ENCODE measurements at regions not wholly inside any gene's neighbourhood (a gene's known extent, or its start where the extent isn't known, plus 50 kb on each side); places are given as distances from the start of the nearest gene placed in this dataset.

DNA sequence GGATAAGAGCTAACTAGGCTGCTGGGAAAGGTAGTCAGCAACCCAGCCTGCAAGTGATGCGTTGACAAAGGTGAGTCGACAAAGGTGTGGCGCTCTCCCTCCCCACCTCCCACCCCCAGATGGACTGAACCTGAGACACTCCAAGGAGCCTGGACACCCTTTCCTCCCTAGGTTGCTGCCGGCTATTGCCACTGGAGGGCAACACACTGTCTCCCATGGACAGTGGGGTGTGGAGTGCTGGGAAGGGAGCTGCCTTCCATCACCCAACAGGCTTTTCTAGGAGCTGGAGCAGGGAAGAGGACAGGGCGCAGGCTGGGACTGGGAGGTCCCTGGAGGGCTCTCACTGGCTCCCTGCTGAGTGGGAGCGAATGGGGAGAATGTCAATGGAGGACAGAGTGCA is 75.4 kb upstream of the ARAP3 start:
- TF ChIP-seq, protein P1, sequence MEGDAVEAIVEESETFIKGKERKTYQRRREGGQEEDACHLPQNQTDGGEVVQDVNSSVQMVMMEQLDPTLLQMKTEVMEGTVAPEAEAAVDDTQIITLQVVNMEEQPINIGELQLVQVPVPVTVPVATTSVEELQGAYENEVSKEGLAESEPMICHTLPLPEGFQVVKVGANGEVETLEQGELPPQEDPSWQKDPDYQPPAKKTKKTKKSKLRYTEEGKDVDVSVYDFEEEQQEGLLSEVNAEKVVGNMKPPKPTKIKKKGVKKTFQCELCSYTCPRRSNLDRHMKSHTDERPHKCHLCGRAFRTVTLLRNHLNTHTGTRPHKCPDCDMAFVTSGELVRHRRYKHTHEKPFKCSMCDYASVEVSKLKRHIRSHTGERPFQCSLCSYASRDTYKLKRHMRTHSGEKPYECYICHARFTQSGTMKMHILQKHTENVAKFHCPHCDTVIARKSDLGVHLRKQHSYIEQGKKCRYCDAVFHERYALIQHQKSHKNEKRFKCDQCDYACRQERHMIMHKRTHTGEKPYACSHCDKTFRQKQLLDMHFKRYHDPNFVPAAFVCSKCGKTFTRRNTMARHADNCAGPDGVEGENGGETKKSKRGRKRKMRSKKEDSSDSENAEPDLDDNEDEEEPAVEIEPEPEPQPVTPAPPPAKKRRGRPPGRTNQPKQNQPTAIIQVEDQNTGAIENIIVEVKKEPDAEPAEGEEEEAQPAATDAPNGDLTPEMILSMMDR (IDR thresholded peaks at IDR 0.05 in 8 of 11, conservative IDR thresholded peaks at IDR 0.05 in 3 of 11): no peak
- TF ChIP-seq POLR2A (IDR thresholded peaks at IDR 0.05): no peak
- no peak for TF ChIP-seq POLR2AphosphoS5 (IDR thresholded peaks at IDR 0.05)
